Stomach (tissue), 4 donors: ENCODE measurements at regions not wholly inside any gene's neighbourhood (a gene's known extent, or its start where the extent isn't known, plus 50 kb on each side); places are given as distances from the start of the nearest gene placed in this dataset.

ENCODE experiments used
- CTCF ChIP-seq, 7 experiments: fragments of 450-650 bp in 4 of 7; fragments of 200-600 bp in 3 of 7; sonication (generic) in 3 of 7; IDR thresholded peaks; one replicate each; pipeline ENCODE4 v1.5.1; 2016 to 2019; ENCODE audit warnings: antibody characterized with exemption in 7 of 7, control low read depth in 2 of 7, mild to moderate bottlenecking in 1 of 7
- EP300 ChIP-seq: sonication (generic); formaldehyde crosslinking; IDR thresholded peaks from one replicate; pipeline ENCODE4 v1.6.1; 2017; ENCODE audit warnings: antibody characterized with exemption
- POLR2A ChIP-seq, 4 donors: fragments of 450-650 bp; IDR thresholded peaks; one replicate each; pipeline ENCODE4 v1.6.1; 2016; ENCODE audit warnings: antibody characterized with exemption in 4 of 4, control low read depth in 2 of 4, mild to moderate bottlenecking in 1 of 4, moderate library complexity in 1 of 4
- POLR2AphosphoS5 ChIP-seq, 3 donors: sonication (generic); formaldehyde crosslinking; IDR thresholded peaks; one replicate each; pipeline ENCODE4 v1.6.1; 2016; ENCODE audit warnings: antibody characterized with exemption in 3 of 3

GRCh38 chr16:9195287-9195686 lies 103.8 kb downstream of the HAPSTR1 start:
- no peak for TF ChIP-seq CTCF (IDR thresholded peaks at IDR 0.05)
- no peak for TF ChIP-seq EP300
- TF ChIP-seq POLR2AphosphoS5 (IDR thresholded peaks at IDR 0.05), result no peak
- TF ChIP-seq POLR2A (IDR thresholded peaks at IDR 0.05), result no peak
